Brain pericyte (primary cell): ENCODE measurements at regions not wholly inside any gene's neighbourhood (a gene's known extent, or its start where the extent isn't known, plus 50 kb on each side); places are given as distances from the start of the nearest gene placed in this dataset.
"Not testable (repeated sequence)": the region's sequence is repeated elsewhere in the genome, so short reads cannot be mapped to it uniquely, and the experiment has no call there.

ENCODE experiments used
- DNase-seq: peaks from one replicate; pipeline ENCODE4 v3.0.0-alpha.2; 2012; ENCODE audit warnings: low read depth, low spot score

GRCh38 chr10:60618861-60619260 is 159.4 kb upstream of the CDK1 start:
- no peak for DNase-seq

DNA sequence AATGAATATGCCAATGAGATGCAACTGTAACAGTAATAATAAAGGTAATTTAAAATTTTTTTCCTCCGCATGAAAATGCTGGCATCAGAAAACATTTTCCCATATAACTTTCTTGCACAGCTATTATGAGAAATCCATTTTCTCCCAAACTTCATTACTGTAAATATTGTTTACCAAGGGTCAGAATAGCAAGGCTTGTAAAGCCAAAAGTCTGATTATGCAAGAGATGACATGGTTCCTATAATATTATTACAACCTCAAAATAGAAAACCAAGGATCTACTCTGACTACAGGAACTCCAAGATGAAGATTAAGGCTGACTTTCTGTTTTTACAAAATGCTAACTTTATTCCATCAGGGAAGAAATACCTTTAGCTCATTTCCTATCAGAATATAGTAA is 162.7 kb upstream of the CDK1 start:
- no peak for DNase-seq

- no peak for DNase-seq
Observed at GRCh38 chr10:60614363-60614762, 163.9 kb upstream of the CDK1 start.

- DNase-seq: no peak
Observed at GRCh38 chr10:60613434-60613833, 164.8 kb upstream of the CDK1 start.

- peak; percentile 7 for DNase-seq
Observed at GRCh38 chr10:60611291-60611747, 167.0 kb upstream of the CDK1 start.

GRCh38 chr10:60607372-60607771 is 170.9 kb upstream of the CDK1 start:
- DNase-seq: no peak

DNA sequence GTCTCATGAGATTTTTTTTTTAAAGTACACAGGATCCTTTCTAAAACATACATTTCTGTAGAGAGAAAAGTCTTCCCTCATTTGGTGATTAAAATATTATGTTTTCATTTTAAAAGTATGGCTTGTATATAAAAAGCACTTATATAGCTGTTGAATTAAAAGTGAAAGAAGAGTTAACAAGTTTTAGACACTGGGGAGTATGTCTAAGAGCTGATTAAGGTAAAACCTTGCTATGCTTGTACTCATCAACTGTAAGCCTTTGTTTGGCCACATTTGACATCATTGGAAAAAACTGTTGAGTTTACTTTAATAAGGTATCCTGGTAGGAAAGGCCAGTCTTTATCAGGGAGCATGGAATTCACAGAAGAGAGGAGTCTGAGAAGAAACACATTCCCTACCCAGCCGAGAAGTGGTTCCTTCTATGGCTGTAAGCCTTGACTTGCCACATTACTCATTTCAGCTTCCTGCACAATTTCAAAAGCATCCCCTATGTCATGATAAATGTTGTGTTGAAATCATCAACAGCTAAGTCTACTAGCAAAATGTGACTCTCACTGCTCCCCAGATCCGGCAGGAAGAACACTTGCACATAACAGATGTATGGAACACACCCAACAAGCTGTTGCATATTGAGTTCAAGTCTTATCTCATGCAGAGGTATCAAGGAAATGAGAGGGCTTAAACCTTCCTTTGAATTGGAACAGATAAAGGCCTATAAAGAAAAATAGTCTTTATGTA is 171.8 kb upstream of the CDK1 start:
- no peak for DNase-seq

GRCh38 chr10:60605476-60605875 is 172.8 kb upstream of the CDK1 start:
- DNase-seq: no peak

GRCh38 chr10:60604342-60604741 is 173.9 kb upstream of the CDK1 start:
- no peak for DNase-seq

DNA sequence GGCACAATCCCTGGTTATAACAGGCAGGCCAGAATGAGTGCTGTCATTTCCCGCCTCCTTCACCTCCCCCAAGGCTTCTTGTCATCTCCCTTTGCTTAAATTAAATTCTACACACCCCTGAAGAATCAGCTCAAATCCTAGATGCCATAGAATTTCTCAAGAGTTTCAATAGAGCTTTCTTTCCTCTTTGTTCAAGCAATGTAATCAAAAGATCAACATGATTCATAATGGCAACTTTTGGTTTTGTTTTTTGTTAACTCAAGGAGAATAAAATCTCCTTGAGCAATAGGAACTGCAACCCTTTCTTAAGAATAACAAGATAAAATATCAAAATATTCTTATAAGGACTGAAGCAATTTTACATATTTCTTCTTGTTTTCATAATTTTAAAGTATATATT is 180.8 kb upstream of the CDK1 start:
- DNase-seq: no peak

DNA sequence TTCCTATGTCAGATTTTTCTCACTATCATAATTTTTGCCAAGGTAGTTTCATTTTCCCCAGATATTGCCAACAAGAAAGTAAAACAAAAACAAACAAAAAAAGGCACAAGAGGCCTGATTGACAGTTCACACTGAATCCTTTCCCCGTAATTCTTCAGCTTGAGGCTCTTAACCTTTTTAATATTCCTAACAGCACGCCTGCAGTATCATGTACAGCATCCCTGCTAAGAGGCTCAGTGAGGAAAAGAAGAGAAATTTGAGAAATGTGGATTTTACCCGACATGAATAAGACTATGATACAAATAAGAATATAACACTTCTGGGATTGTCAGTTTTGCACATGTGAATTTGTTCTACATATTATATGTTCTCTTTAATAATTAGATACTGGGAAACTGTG is 182.4 kb upstream of the CDK1 start:
- no peak for DNase-seq

- no peak for DNase-seq
Observed at GRCh38 chr10:60594476-60595051, 183.7 kb upstream of the CDK1 start.

DNA sequence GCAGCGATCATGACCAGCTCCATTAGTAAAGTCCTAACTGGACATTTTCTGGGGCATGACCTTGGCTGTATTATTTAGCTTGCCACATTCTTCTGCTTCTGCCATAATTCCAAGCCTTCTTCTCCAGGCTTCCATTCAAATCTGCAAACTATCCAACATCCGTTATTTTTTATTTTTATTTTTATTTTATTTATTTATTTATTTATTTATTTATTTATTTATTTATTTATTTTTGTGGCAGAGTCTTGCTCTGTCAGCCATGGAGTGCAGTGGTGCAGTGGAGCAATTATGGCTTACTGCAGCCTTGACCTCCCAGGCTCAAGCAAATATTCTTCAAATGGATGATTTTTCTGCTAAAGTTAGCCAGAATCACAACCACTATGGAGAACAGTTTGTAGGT is 187.2 kb upstream of the CDK1 start:
- DNase-seq: no peak

GRCh38 chr10:60589376-60589775 is 188.9 kb upstream of the CDK1 start:
- no peak for DNase-seq

DNA sequence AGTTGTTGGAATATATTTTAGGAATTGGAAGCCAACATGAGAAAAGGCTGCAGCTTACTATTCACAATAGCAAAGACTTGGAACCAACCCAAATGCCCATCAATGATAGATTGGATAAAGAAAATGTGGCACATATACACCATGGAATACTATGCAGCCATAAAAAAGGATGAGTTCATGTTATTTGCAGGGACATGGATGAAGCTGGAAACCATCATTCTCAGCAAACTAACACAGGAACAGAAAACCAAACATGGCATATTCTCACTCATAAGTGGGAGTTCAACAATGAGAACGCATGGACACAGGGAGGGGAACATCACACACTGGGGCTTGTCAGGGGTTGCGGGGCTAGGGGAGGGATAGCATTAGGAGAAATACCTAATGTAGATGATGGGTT is 192.1 kb upstream of the ANK3 start:
- DNase-seq: not testable (repeated sequence)

DNA sequence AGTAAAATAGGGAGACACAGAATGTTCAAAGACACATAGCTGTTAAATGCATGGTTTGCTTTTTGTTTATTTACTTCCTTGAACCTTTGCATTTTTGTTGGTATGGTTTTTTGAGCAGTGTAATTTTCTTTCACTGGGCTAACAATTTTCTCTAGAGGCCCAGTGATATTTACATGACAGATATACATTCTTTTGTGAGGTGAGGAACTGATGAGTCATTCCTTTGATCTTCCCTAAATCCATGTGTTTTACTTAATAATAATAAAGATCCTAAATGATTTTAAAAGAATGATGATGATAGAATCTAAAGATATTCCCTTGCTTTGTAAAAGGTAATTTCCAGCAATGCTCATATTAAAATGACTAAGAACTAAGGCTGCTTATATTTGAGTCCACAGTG is 188.5 kb upstream of the ANK3 start:
- no peak for DNase-seq

GRCh38 chr10:60576130-60577069 is 186.7 kb upstream of the ANK3 start:
- no peak for DNase-seq

GRCh38 chr10:60575105-60575504 is 185.4 kb upstream of the ANK3 start:
- no peak for DNase-seq

DNA sequence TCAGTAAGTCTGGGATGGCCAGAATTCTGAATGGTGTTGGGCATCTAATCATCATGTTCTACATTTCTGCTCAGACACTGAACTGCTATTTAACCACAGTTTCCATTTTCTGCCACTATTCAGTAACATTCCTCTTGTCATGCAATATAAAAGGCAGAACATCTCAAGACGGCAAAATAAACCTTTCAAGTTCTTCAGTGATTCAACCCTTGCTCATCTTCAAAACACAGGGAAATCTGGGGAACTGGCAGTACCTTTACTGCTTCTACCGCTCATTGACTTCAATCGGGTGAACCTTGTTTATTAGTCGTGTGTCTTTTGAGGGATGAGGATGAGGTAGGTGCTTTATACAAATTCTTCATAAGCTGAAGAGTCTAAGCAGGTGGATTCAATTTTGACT is 184.7 kb upstream of the ANK3 start:
- DNase-seq: no peak

DNA sequence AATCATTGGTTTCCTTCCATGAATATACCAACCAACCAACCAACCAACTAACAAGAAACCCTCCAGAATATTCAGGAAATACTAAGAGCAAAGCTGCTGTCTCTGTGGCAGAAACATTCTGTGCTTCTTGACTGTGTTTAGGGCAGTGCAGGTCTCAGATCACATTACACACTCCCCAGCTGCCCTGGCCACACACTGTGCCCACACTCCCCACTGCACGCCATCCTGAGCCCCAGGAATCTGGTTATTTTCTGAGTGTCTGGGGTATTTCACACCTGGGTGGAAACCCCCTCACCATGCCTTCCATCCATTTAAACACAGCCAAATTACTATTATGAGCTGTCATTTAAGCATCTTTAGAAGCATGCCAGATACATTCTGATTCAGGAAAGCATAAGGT is 183.7 kb upstream of the ANK3 start:
- DNase-seq: no peak

DNA sequence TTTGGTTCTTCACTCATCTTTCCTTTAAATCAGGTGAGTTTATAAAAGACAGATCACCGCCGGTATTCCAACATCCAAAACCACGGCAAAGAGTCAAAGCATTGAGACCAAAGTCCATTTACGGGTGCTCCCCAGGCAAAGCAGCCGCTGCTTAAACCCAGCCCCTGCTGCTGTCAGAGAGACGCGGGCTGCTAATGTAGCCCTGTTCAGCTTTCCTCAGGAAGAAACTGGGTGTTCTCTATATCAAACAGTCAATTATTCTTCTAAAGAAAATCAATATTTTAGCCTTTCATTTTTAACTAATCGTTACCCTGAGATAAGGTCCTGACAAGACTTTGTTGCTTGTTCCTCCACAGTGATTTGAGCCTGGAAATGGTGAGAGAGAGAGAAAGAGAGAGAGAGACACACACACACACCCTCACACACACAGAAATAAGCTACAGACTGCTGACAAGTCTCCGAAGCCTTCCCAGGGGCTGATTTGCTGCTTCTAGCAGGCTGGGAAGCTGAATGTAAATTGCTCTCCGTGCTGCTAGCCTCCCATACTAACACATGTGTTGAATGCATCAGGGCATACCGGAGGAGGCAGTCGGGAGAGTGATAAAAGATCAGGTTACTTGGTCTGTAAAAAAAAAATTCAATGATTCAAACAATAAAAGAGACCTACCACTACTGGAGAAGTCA is 183.0 kb upstream of the ANK3 start:
- peak; percentile 30 for DNase-seq

GRCh38 chr10:60570896-60571295 is 181.2 kb upstream of the ANK3 start:
- DNase-seq: no peak
